Endothelial cell of umbilical vein (primary cell): ENCODE measurements at regions not wholly inside any gene's neighbourhood (a gene's known extent, or its start where the extent isn't known, plus 50 kb on each side); places are given as distances from the start of the nearest gene placed in this dataset.

Source experiments
- BruUV-seq: library from RNA; stranded (reverse); fragments of 400-500 nt; replicated peaks from 2 replicates; lab custom pipeline; 2021; lab: Mats Ljungman, UMichigan
- CTCF ChIA-PET: fragments of 300-600, 350-600 bp; sonication (Branson Sonifier 250); formaldehyde crosslinking; loops from one replicate; lab custom pipeline; 2021; ENCODE audit warnings: antibody characterized with exemption, inconsistent platforms; lab: Charles Lee
- POLR2A ChIA-PET: fragments of 300-600, 350-600 bp; sonication (Branson Sonifier 250); formaldehyde crosslinking; loops from one replicate; lab custom pipeline; 2021; ENCODE audit warnings: antibody characterized with exemption, inconsistent platforms; lab: Charles Lee
- DNase-seq: peaks from one replicate; pipeline ENCODE4 v3.0.0-alpha.2; 2011; ENCODE audit warnings: low read depth, low spot score
- FAIRE-seq: peaks from 2 replicates; lab custom pipeline; 2011; peaks lifted over from hg19 to GRCh38; lab: Jason Lieb, UNC
- H2AFZ ChIP-seq: 2 replicates; pipeline ENCODE4 v1.6.0; 2012; ENCODE audit warnings: low read depth, low read length, control low read depth, inconsistent platforms
- H3K27ac ChIP-seq: 2 replicates; pipeline ENCODE4 v1.5.1; 2011; ENCODE audit warnings: low read depth, mild to moderate bottlenecking, control low read depth, low read length, moderate library complexity; ENCODE audit not compliant: insufficient read depth
- H3K27me3 ChIP-seq, 2 experiments: 2 replicates each; pipeline versions ENCODE4 v1.6.0 to v1.6.1; 2011; ENCODE audit warnings: low read length in 2 of 2, mixed read lengths in 1 of 2; ENCODE audit not compliant: control insufficient read depth in 2 of 2, insufficient read depth in 2 of 2
- H3K36me3 ChIP-seq, 2 experiments: 2 replicates in 1 of 2; 3 replicates in 1 of 2; pipeline ENCODE4 v1.5.1; 2011; ENCODE audit warnings: low read length in 2 of 2, mild to moderate bottlenecking in 1 of 2, moderate library complexity in 1 of 2; ENCODE audit not compliant: control insufficient read depth in 2 of 2, insufficient read depth in 2 of 2; ENCODE audit errors: extremely low read depth in 1 of 2
- H3K4me1 ChIP-seq: 3 replicates; pipeline ENCODE4 v1.5.1; 2011; ENCODE audit warnings: mild to moderate bottlenecking, low read length; ENCODE audit not compliant: control insufficient read depth, insufficient read depth; ENCODE audit errors: extremely low read depth
- H3K4me2 ChIP-seq: 2 replicates; pipeline ENCODE4 v1.6.1; 2011; ENCODE audit warnings: low read length, control low read depth, mixed read lengths; ENCODE audit not compliant: insufficient read depth
- H3K4me3 ChIP-seq, 3 experiments: fragments of 200-600 bp in 1 of 3; sonication (generic), shearing (Covaris generic) in 1 of 3; replicated peaks in 1 of 3; 2 replicates each; pipeline ENCODE4 v1.5.1; 2011 to 2016; ENCODE audit warnings: control low read depth in 3 of 3, low read length in 3 of 3, mild to moderate bottlenecking in 2 of 3, inconsistent platforms in 1 of 3, low read depth in 1 of 3, moderate library complexity in 1 of 3; ENCODE audit not compliant: insufficient read depth in 1 of 3
- H3K79me2 ChIP-seq: 2 replicates; pipeline ENCODE4 v1.6.0; 2012; ENCODE audit warnings: low read length, inconsistent platforms; ENCODE audit not compliant: control insufficient read depth, insufficient read depth
- H3K9ac ChIP-seq: replicated peaks from 2 replicates; pipeline ENCODE3; 2011; ENCODE audit warnings: low read length, control low read depth; ENCODE audit not compliant: insufficient read depth; ENCODE audit errors: extremely low read depth
- H3K9me1 ChIP-seq: replicated peaks from 3 replicates; pipeline ENCODE4 v1.6.0; 2011; ENCODE audit warnings: mild to moderate bottlenecking, low read length; ENCODE audit not compliant: control insufficient read depth, insufficient read depth; ENCODE audit errors: extremely low read depth
- H3K9me3 ChIP-seq: replicated peaks from 2 replicates; pipeline ENCODE4 v1.5.1; 2012; ENCODE audit warnings: low read length, inconsistent platforms; ENCODE audit not compliant: control insufficient read depth, insufficient read depth
- H4K20me1 ChIP-seq: replicated peaks from 2 replicates; pipeline ENCODE3; 2011; ENCODE audit warnings: mild to moderate bottlenecking, low read length; ENCODE audit not compliant: control insufficient read depth, insufficient read depth; ENCODE audit errors: extremely low read depth
- EZH2 ChIP-seq: IDR thresholded peaks from 2 replicates; pipeline ENCODE4 v1.6.1; 2012; ENCODE audit warnings: borderline replicate concordance, low read depth, mild to moderate bottlenecking, moderate library complexity, low read length, inconsistent platforms; ENCODE audit not compliant: severe bottlenecking
- FOS ChIP-seq: IDR thresholded peaks from 2 replicates; pipeline ENCODE4 v1.6.1; 2011; ENCODE audit warnings: mild to moderate bottlenecking, low read length, moderate library complexity, borderline replicate concordance; ENCODE audit not compliant: insufficient read depth
- JUN ChIP-seq: IDR thresholded peaks from 2 replicates; pipeline ENCODE4 v1.6.1; 2011; ENCODE audit warnings: borderline replicate concordance, low read depth; ENCODE audit not compliant: insufficient read length, insufficient read depth
- MYC ChIP-seq: IDR thresholded peaks from one replicate; pipeline ENCODE4 v1.6.1; 2011; ENCODE audit warnings: mild to moderate bottlenecking, low read depth, low read length
- POLR2A ChIP-seq: IDR thresholded peaks from 2 replicates; pipeline ENCODE4 v1.6.1; 2012; ENCODE audit warnings: low read depth, mild to moderate bottlenecking, control low read depth, low read length
- dilution Hi-C: fragments of 300-500 bp; cut with MboI; formaldehyde crosslinking; loops from one replicate; pipeline ENCODE4 v1.15.0; 2019; ENCODE audit warnings: low sequenced_read_pairs; ENCODE audit not compliant: extremely low pct_ligation_motif_present
- intact Hi-C: fragments of 100-400 bp; cut with micrococcal nuclease; formaldehyde crosslinking; loops from one replicate; pipeline ENCODE4 v1.10.0; 2022
- TF ChIP-seq, protein P1 (sequence below), 2 donors: IDR thresholded peaks; 1 replicate in 1 of 2; 2 replicates in 1 of 2; pipeline ENCODE4 v1.5.1; 2011; ENCODE audit warnings: low read length in 2 of 2, mild to moderate bottlenecking in 2 of 2, moderate library complexity in 2 of 2, control low read depth in 1 of 2, inconsistent platforms in 1 of 2, low read depth in 1 of 2; ENCODE audit not compliant: insufficient read depth in 1 of 2; ENCODE audit errors: extremely low read depth in 1 of 2
- TF ChIP-seq, protein P2 (sequence below): IDR thresholded peaks from 2 replicates; pipeline ENCODE4 v1.6.1; 2011; ENCODE audit not compliant: insufficient read depth, insufficient read length

DNA sequence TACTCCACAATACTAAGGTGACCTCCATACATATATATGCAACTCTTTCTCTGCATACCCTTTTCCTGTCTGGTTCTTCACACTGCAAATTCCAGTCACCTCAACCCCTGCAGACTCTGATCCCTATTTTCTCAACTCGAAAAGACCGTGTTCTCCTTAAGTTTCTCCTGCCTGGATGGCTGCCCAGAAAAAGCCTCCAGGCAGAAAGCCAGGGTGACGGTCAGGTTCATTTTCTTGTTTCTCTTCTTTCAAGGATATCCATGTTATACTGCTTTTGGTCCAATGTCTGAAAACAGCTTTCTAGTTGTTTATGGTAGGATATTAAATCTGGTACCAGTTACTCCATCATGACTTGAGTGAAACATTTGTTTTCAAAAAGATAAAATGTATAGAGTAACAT lies 267.8 kb upstream of the MYO3A start:
- H3K4me1 ChIP-seq, result no peaks in the 10 kb centered on the region
- H3K36me3 ChIP-seq, result no peaks in the 10 kb centered on the region
- H3K9me1 ChIP-seq, result no peaks in the 10 kb centered on the region
- no TSS peak for BruUV-seq
- H3K9ac ChIP-seq, result no peak overlapping the region
- intact Hi-C loops (no loop called here), dilution Hi-C loops (no loop called here)
- FAIRE-seq, result no peak
- no peak overlapping the region for H3K27ac ChIP-seq
- H3K4me3 ChIP-seq, result no peak overlapping the region
- ChIA-PET CTCF (interaction anchor here (1.6 kb wide), 1 partner anchor 60 kb away, joined by 4 read pairs; no protein-coding TSS in a partner anchor), POLR2A (no interaction called here)
- no peak overlapping the region for H2AFZ ChIP-seq
- H3K9me3 ChIP-seq, result no peaks in the 10 kb centered on the region
- H3K27me3 ChIP-seq, result no peaks in the 10 kb centered on the region
- no peak for TF ChIP-seq EZH2
- TF ChIP-seq POLR2A, result no peak
- TF ChIP-seq JUN, result no peak
- no peak overlapping the region for H3K4me2 ChIP-seq
- no peaks in the 10 kb centered on the region for H4K20me1 ChIP-seq
- no peak for DNase-seq
- no peaks in the 10 kb centered on the region for H3K79me2 ChIP-seq

DNA sequence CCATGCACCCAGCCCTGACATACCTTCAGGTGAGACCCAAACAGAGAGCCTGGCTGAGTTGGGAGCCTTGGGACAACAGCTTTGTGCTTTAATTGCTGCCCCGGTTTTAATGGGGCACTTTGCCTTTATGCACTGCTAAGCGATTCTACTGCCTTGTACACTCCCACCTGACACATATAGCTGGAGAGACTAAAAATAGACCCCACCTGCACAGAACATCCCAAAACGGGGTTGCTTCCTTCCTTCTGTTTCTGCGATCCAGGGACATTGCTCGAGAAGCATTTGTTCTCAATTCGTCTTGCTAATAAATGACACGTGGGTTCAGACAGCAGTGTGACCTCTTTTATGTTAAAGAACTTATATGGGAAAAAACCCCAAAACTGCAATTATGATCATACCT lies 258.8 kb upstream of the MYO3A start:
- POLR2A ChIA-PET, result no interaction called here

More for the DNA sequence above, 258.8 kb upstream of the MYO3A start:
- CTCF ChIA-PET, result no interaction called here
- Histone ChIP-seq H2AFZ (no peak overlapping the region), H3K27ac (no peak overlapping the region), H4K20me1 (no peaks in the 10 kb centered on the region), H3K9ac (no peak overlapping the region), H3K79me2 (no peaks in the 10 kb centered on the region), H3K9me1 (no peaks in the 10 kb centered on the region), H3K4me3 (no peak overlapping the region), H3K9me3 (no peaks in the 10 kb centered on the region), H3K4me1 (no peaks in the 10 kb centered on the region), H3K27me3 (no peaks in the 10 kb centered on the region), H3K36me3 (no peaks in the 10 kb centered on the region), H3K4me2 (no peak overlapping the region)
- intact Hi-C loops (no loop called here), dilution Hi-C loops (no loop called here)
- TF ChIP-seq, protein P1, sequence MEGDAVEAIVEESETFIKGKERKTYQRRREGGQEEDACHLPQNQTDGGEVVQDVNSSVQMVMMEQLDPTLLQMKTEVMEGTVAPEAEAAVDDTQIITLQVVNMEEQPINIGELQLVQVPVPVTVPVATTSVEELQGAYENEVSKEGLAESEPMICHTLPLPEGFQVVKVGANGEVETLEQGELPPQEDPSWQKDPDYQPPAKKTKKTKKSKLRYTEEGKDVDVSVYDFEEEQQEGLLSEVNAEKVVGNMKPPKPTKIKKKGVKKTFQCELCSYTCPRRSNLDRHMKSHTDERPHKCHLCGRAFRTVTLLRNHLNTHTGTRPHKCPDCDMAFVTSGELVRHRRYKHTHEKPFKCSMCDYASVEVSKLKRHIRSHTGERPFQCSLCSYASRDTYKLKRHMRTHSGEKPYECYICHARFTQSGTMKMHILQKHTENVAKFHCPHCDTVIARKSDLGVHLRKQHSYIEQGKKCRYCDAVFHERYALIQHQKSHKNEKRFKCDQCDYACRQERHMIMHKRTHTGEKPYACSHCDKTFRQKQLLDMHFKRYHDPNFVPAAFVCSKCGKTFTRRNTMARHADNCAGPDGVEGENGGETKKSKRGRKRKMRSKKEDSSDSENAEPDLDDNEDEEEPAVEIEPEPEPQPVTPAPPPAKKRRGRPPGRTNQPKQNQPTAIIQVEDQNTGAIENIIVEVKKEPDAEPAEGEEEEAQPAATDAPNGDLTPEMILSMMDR (IDR thresholded peaks at IDR 0.05; ENCODE audit: extremely low read depth in 1 of 2, insufficient read depth in 1 of 2, low read depth in 1 of 2, low read length in 2 of 2), result no peak
- TF ChIP-seq FOS, result no peak
- no peak for TF ChIP-seq POLR2A
- TF ChIP-seq, protein P2, sequence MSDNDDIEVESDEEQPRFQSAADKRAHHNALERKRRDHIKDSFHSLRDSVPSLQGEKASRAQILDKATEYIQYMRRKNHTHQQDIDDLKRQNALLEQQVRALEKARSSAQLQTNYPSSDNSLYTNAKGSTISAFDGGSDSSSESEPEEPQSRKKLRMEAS, result no peak
- no peak for TF ChIP-seq MYC
- FAIRE-seq, result no peak
- DNase-seq, result no peak
- BruUV-seq, result no TSS peak
